Heart right ventricle (tissue), 16 donors: ENCODE measurements at regions not wholly inside any gene's neighbourhood (a gene's known extent, or its start where the extent isn't known, plus 50 kb on each side); places are given as distances from the start of the nearest gene placed in this dataset.

Source experiments
- ATAC-seq, 8 donors: fragments of 200-7000 bp; cut with Tn5 transposase; one replicate each; pipeline ENCODE4 v1.9.1; 2020; ENCODE audit warnings: mild to moderate bottlenecking in 8 of 8, moderate library complexity in 8 of 8, moderate number of reproducible peaks in 1 of 8
- DNase-seq, 2 donors: peaks; one replicate each; pipeline ENCODE4 v3.0.0-alpha.2; 2020
- H3K27ac ChIP-seq, 10 donors: fragments of 200-600 bp; sonication (generic) in 2 of 10; one replicate each; pipeline versions ENCODE4 v1.5.0 to v1.8.0; 2020 to 2022; ENCODE audit warnings: mild to moderate bottlenecking in 3 of 10
- H3K27me3 ChIP-seq, 7 donors: fragments of 200-600 bp; one replicate each; pipeline ENCODE4 v1.8.0; 2021 to 2022; ENCODE audit warnings: mild to moderate bottlenecking in 2 of 7
- H3K36me3 ChIP-seq, 9 donors: fragments of 200-600 bp; sonication (generic) in 1 of 9; one replicate each; pipeline versions ENCODE4 v1.5.0 to v1.8.0; 2020 to 2022; ENCODE audit warnings: mild to moderate bottlenecking in 2 of 9
- H3K4me1 ChIP-seq, 9 donors: fragments of 200-600 bp; sonication (generic) in 1 of 9; one replicate each; pipeline versions ENCODE4 v1.5.0 to v1.8.0; 2020 to 2022; ENCODE audit warnings: mild to moderate bottlenecking in 4 of 9
- H3K4me3 ChIP-seq, 10 donors: fragments of 200-600 bp; sonication (generic) in 2 of 10; one replicate each; pipeline versions ENCODE4 v1.5.0 to v1.8.0; 2020 to 2022; ENCODE audit warnings: mild to moderate bottlenecking in 7 of 10, moderate library complexity in 2 of 10
- H3K9me3 ChIP-seq, 11 donors: fragments of 200-600 bp in 10 of 11; sonication (generic) in 2 of 11; one replicate each; pipeline versions ENCODE4 v1.5.0 to v1.8.0; 2013 to 2022; ENCODE audit warnings: mild to moderate bottlenecking in 2 of 11, control low read depth in 1 of 11, moderate library complexity in 1 of 11
- CTCF ChIP-seq, 9 donors: fragments of 200-600 bp; sonication (generic) in 2 of 9; IDR thresholded peaks; one replicate each; pipeline versions ENCODE4 v1.5.0 to v1.8.0; 2021 to 2022; ENCODE audit warnings: antibody characterized with exemption in 9 of 9, mild to moderate bottlenecking in 5 of 9, moderate library complexity in 1 of 9
- WGBS, 2 donors: extraction: QIAGEN DNeasy Blood & Tissue Kit; methylation state at CpG; one replicate each; pipeline ENCODE4 v1.1.7; 2013; ENCODE audit warnings: inconsistent platforms in 1 of 2; 5-methylcytosine and 5-hydroxymethylcytosine counted together
- intact Hi-C, 10 donors: fragments of 100-400 bp; cut with DNase I; formaldehyde crosslinking; loops; one replicate each; pipeline versions ENCODE4 v1.11.1 to v1.14.2; 2022
- donor health status: Arrhythmogenic right ventricular cardiomyopathy.
- donor health status: ischemic (EF 13 %, LVEDD 7.1; RV severe dilation, severe dysfunction).
- donor health status: healthy with polysubstance abuse.
- donor health status: DM: no; HTN: yes; CAD: no.
- donor health status: DM: no; HTN: no; CAD: no.
- donor health status: ischemic (EF 25% LVEDD 6.9; RV normal size, moderate dysfunction).
- donor health status: ischemic (EF 25% LVEDD 5.7; RV mildly dilated, moderate dysfunction).
- donor health status: healthy.
- donor health status: DM: yes; HTN: yes; CAD: no.
- donor health status: Ischemic cardiomyopathy.
- donor health status: ischemic (EF 35%, LVEDD 5.7; RV mildly dilated, moderate dysfunction).
- donor health status: nonischemic (EF 11% LVEDD 7.7; RV severe dilation, severe dysfunction).
- donor health status: DM: yes; HTN: yes; CAD: no.
- donor health status: PGD.
- donor health status: ischemic (EF 29% LVEDD 5.4; RV normal size, mild dysfunction).
- donor health status: nonischemic (EF 23%, LVEDD 6.1; RV moderate dilation, normal function).

- Histone ChIP-seq H3K9me3 (peaks cover 0 to 29% (median 7%) of the 10 kb centered on the region in 11 donors), H3K36me3 (no peaks in the 10 kb centered on the region), H3K27ac (peak overlapping the region in 1 of 10 donors; percentile 83), H3K4me1 (peaks cover 0 to 17% (median 0%) of the 10 kb centered on the region in 9 donors), H3K27me3 (no peaks in the 10 kb centered on the region), H3K4me3 (no peak overlapping the region)
- intact Hi-C loops, result no loop called here
- WGBS, 2 donors, result 81 to 92% methylated on average over 1 of the region's 1 CpG
- TF ChIP-seq CTCF (IDR thresholded peaks at IDR 0.05), result no peak
- ATAC-seq (peak in 7 of 8 donors; percentile 30 to 74 (median 57)), DNase-seq (no peak)
Observed at GRCh38 chr18:56468396-56468795, 170.0 kb downstream of the TXNL1 start.

- peaks cover 0 to 34% (median 23%) of the 10 kb centered on the region in 9 donors for H3K4me1 ChIP-seq
- no peak for ATAC-seq
- TF ChIP-seq CTCF (IDR thresholded peaks at IDR 0.05), result no peak
- no peak overlapping the region for H3K4me3 ChIP-seq
- H3K27me3 ChIP-seq, result no peaks in the 10 kb centered on the region
- 85 to 93% methylated on average over 1 of the region's 1 CpG for WGBS, 2 donors
- H3K27ac ChIP-seq, result no peak overlapping the region
- peaks cover 0 to 35% (median 7%) of the 10 kb centered on the region in 11 donors for H3K9me3 ChIP-seq
- H3K36me3 ChIP-seq, result no peaks in the 10 kb centered on the region
- intact Hi-C loops, result no loop called here
- DNase-seq, result no peak
Observed at GRCh38 chr18:56462276-56462675, 176.1 kb downstream of the TXNL1 start.

- Histone ChIP-seq H3K36me3 (no peaks in the 10 kb centered on the region), H3K27me3 (no peaks in the 10 kb centered on the region), H3K4me3 (no peak overlapping the region), H3K9me3 (peaks cover 0 to 33% (median 7%) of the 10 kb centered on the region in 11 donors), H3K4me1 (peaks cover 0 to 34% (median 23%) of the 10 kb centered on the region in 9 donors), H3K27ac (peak overlapping the region in 3 of 10 donors; percentile 60 to 78 (median 78))
- ATAC-seq, result no peak
- 94 to 100% methylated on average over 1 of the region's 1 CpG for WGBS, 2 donors
- DNase-seq, result no peak
- no peak for TF ChIP-seq CTCF (IDR thresholded peaks at IDR 0.05)
- intact Hi-C loops, result no loop called here
Observed at GRCh38 chr18:56461151-56461550, 177.2 kb downstream of the TXNL1 start.

- ATAC-seq (no peak), DNase-seq (no peak)
- Histone ChIP-seq H3K9me3 (peaks cover 0 to 31% (median 7%) of the 10 kb centered on the region in 11 donors), H3K36me3 (no peaks in the 10 kb centered on the region), H3K27ac (peak overlapping the region in 6 of 10 donors; percentile 35 to 78 (median 68)), H3K4me3 (no peak overlapping the region), H3K27me3 (no peaks in the 10 kb centered on the region), H3K4me1 (peaks cover 0 to 34% (median 23%) of the 10 kb centered on the region in 9 donors)
- TF ChIP-seq CTCF (IDR thresholded peaks at IDR 0.05), result no peak
- 52 to 70% methylated on average over 3 of the region's 3 CpGs for WGBS, 2 donors
- intact Hi-C loops, result no loop called here
Observed at GRCh38 chr18:56460581-56460980, 177.8 kb downstream of the TXNL1 start.
